Omental fat pad (tissue), 3 donors: ENCODE measurements at regions not wholly inside any gene's neighbourhood (a gene's known extent, or its start where the extent isn't known, plus 50 kb on each side); places are given as distances from the start of the nearest gene placed in this dataset.

ENCODE experiments used
- ATAC-seq: fragments of 150-250 bp; one replicate; pipeline ENCODE4 v1.9.1; 2016; ENCODE audit warnings: mild to moderate bottlenecking, moderate library complexity; ENCODE audit not compliant: low FRiP score
- DNase-seq: peaks from one replicate; pipeline ENCODE4 v3.0.0-alpha.2; 2019; ENCODE audit warnings: low spot score
- TF ChIP-seq, protein P1 (sequence below), 3 donors: fragments of 450-650 bp; IDR thresholded peaks; one replicate each; pipeline ENCODE4 v1.5.1; 2016 to 2017; ENCODE audit warnings: antibody characterized with exemption in 3 of 3, mild to moderate bottlenecking in 3 of 3, moderate library complexity in 2 of 3

DNA sequence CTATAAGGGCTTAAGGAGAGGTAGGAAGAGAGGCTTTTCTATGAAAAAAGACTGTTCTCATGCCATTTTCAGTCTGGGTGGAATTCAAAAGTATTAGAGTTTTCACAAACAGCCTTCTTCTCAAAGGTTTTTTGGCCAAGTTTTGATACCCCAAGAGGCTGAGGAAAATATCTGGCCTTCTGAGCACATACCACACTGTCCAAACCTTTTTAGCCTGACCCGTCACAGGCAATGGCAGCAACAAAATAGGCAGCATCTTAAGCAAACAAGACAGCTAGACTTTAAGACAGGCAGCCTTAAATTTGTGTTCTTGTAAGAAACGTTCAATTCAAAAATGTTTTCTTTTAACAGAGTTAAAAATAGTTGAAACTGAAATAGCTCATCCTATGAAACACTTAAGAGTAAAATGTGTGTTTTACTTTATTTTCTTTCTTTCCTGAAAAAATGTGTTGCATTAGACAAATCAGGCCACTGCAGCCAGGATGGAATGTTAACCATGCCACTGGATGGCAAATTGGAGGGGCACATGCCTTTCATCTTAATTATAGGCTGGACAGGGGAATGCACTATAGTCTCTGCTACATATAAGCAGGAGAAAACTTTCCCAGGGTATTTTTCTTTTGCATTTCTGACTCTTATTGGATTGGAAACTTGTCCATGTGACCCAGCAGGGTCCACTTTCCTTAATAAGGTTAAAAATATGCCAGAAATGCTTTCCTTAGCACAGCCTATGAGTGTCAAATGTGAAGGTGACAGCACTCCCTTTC is 315.0 kb downstream of the TGFB2 start:
- TF ChIP-seq, protein P1, sequence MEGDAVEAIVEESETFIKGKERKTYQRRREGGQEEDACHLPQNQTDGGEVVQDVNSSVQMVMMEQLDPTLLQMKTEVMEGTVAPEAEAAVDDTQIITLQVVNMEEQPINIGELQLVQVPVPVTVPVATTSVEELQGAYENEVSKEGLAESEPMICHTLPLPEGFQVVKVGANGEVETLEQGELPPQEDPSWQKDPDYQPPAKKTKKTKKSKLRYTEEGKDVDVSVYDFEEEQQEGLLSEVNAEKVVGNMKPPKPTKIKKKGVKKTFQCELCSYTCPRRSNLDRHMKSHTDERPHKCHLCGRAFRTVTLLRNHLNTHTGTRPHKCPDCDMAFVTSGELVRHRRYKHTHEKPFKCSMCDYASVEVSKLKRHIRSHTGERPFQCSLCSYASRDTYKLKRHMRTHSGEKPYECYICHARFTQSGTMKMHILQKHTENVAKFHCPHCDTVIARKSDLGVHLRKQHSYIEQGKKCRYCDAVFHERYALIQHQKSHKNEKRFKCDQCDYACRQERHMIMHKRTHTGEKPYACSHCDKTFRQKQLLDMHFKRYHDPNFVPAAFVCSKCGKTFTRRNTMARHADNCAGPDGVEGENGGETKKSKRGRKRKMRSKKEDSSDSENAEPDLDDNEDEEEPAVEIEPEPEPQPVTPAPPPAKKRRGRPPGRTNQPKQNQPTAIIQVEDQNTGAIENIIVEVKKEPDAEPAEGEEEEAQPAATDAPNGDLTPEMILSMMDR (IDR thresholded peaks at IDR 0.05), result no peak
- ATAC-seq (no peak), DNase-seq (no peak)

DNA sequence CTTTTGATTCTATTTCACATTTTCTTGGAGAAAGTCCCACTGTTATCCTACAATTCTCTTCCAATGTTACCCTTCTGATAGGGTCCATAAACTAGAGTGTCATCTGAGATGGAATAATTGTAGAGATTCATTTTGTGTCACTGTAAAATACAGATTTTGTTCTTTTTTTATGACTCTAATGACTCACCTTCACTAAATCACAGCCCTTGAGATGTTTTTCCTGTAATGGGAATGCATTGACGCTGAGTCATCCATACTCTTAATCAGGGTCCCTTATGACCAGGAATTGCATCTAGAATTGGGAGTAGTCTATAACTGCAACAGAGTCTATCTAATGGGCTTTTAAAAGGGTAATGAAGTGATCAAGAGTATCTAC is 315.5 kb downstream of the TGFB2 start:
- TF ChIP-seq, protein P1 (IDR thresholded peaks at IDR 0.05), result no peak
- ATAC-seq (no peak), DNase-seq (no peak)

DNA sequence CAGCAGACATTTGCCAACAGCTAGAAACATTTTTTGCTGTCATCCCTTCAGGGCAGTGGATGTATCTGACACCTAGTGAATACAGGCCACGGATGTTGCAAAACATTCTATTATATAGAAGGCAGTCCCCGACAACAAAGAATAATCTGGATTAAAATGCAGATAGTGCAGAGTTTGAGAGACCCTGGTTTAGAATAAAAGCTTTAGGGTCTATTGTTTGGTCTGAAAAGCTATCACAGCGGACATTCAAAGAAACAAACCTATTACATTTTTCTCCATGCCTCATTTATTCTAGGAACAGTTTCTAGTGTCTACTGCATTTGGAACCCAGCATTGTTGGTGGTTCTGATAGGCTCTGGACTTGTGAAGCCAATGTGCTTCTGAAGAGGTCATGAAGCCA is 316.3 kb downstream of the TGFB2 start:
- no peak for ATAC-seq
- TF ChIP-seq, protein P1 (IDR thresholded peaks at IDR 0.05), result no peak

DNA sequence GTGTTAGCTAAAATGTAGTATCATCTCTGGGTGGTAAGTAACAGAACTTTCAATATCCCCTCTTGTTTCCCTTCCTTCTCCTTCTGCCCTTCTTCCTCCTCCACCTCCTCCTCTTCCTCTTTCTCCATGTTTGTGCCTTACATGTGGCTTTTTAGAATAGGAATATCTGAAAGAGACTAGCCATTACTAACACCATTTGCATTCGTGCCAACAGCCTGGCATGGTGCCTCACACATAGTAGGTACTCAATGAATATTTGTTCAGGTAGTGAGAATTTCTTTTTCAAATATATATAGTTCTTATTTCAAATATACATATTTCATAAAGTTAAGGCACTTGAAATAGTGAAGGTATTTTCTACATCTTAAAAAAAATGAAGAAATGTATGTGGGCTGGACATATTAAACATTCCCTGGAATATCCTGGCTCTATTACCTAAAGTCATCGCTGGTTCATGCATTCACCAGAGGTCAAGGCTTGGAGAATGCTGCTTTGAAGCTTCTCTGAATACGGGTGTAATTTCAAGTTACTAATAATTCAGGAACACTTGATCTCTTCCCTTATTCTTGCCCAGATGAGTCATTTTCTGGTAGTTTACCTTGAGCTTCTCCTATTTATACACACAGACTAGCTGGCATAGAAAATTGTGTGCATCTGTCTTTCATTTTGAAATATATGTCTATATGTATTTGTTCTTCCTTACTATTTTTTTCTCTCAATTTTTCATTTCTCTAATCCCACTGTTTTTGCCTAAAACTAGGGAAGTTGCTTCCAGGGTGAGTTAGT is 319.4 kb downstream of the TGFB2 start:
- TF ChIP-seq, protein P1 (IDR thresholded peaks at IDR 0.05), result no peak
- no peak for DNase-seq
- peak; percentile 78 for ATAC-seq

More for the DNA sequence above, 316.3 kb downstream of the TGFB2 start:
- no peak for DNase-seq

DNA sequence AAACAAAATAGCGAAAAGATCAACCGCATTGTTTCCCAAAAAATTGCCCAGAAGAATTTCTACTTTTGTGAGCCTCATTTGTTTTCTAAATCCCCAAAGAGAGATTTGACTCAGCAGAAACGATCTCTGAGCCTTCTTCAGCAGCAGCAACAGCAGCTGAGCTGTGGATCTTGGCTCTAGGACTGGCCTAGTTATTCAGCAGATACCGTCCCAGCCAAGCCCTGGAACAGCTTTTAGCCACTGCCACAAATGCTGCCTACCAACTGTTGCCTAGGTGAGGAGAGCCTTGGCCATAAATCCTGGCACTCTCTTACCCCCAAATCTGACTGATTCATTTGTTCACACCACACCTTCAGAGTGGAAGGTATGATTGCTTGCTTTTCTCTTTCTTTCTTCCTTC is 320.1 kb downstream of the TGFB2 start:
- no peak for DNase-seq
- TF ChIP-seq, protein P1 (IDR thresholded peaks at IDR 0.05), result no peak

DNA sequence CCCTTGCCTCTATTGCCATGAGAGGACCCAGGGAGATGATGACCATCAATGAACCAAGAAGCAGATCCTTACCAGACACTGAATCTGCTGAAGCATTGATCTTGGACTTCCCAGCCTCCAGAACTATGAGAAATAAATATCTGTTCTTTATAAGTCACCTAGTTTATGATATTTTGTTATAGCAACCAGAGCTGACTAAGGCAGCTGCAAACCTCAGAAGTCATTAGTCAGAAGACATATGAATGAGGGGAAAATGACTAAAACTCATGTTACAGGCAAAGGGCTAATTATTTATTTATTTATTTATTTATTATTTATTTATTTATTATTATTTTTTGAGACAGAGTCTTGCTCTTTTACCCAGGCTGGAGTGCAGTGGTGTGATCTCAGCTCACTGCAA is 321.1 kb downstream of the TGFB2 start:
- DNase-seq, result no peak

More for the DNA sequence above, 320.1 kb downstream of the TGFB2 start:
- ATAC-seq, result peak; percentile 79

More for the DNA sequence above, 321.1 kb downstream of the TGFB2 start:
- TF ChIP-seq, protein P1 (IDR thresholded peaks at IDR 0.05), result no peak
- ATAC-seq, result no peak
